GM19238 (cell line): ENCODE measurements at regions not wholly inside any gene's neighbourhood (a gene's known extent, or its start where the extent isn't known, plus 50 kb on each side); places are given as distances from the start of the nearest gene placed in this dataset.
"Not testable (repeated sequence)": the region's sequence is repeated elsewhere in the genome, so short reads cannot be mapped to it uniquely, and the experiment has no call there.

ENCODE experiments used
- DNase-seq: peaks from one replicate; pipeline ENCODE4 v3.0.0; 2011; ENCODE audit warnings: low spot score; ENCODE audit not compliant: insufficient read length

GRCh38 chr3:99319961-99320360 is 318.4 kb upstream of the COL8A1 start:
- DNase-seq, result no peak

GRCh38 chr3:99319450-99319849 is 318.9 kb upstream of the COL8A1 start:
- DNase-seq, result no peak

- no peak for DNase-seq
Observed at GRCh38 chr3:99317201-99317600, 321.2 kb upstream of the COL8A1 start.

GRCh38 chr3:99315896-99316295 is 322.5 kb upstream of the COL8A1 start:
- DNase-seq, result no peak

- DNase-seq, result no peak
Observed at GRCh38 chr3:99313485-99313884, 324.9 kb upstream of the COL8A1 start.

GRCh38 chr3:99298661-99299060 is 339.7 kb upstream of the COL8A1 start:
- no peak for DNase-seq

- DNase-seq, result no peak
Observed at GRCh38 chr3:99295836-99296235, 342.6 kb upstream of the COL8A1 start.

GRCh38 chr3:99294092-99294491 is 344.3 kb upstream of the COL8A1 start:
- DNase-seq, result not testable (repeated sequence)

GRCh38 chr3:99287876-99288275 is 350.5 kb upstream of the COL8A1 start:
- DNase-seq, result no peak

GRCh38 chr3:99286266-99286845 is 352.0 kb upstream of the COL8A1 start:
- no peak for DNase-seq

GRCh38 chr3:99269606-99270351 is 368.3 kb upstream of the DCBLD2 start:
- DNase-seq, result no peak

- DNase-seq, result no peak
Observed at GRCh38 chr3:99256788-99257187, 355.3 kb upstream of the DCBLD2 start.

GRCh38 chr3:99253963-99254355 is 352.5 kb upstream of the DCBLD2 start:
- DNase-seq, result no peak

- DNase-seq, result no peak
Observed at GRCh38 chr3:99250821-99251355, 349.4 kb upstream of the DCBLD2 start.

GRCh38 chr3:99250272-99250671 is 348.8 kb upstream of the DCBLD2 start:
- DNase-seq, result no peak

- DNase-seq, result no peak
Observed at GRCh38 chr3:99249627-99250026, 348.1 kb upstream of the DCBLD2 start.

GRCh38 chr3:99248913-99249312 is 347.4 kb upstream of the DCBLD2 start:
- no peak for DNase-seq

GRCh38 chr3:99248130-99248529 is 346.6 kb upstream of the DCBLD2 start:
- DNase-seq, result no peak

- no peak for DNase-seq
Observed at GRCh38 chr3:99246010-99246654, 344.6 kb upstream of the DCBLD2 start.

GRCh38 chr3:99242271-99242670 is 340.8 kb upstream of the DCBLD2 start:
- DNase-seq, result no peak

- DNase-seq, result no peak
Observed at GRCh38 chr3:99240700-99241099, 339.2 kb upstream of the DCBLD2 start.

- DNase-seq, result no peak
Observed at GRCh38 chr3:99236576-99236975, 335.1 kb upstream of the DCBLD2 start.
